CD8-positive, alpha-beta memory T cell (primary cell): ENCODE measurements at regions not wholly inside any gene's neighbourhood (a gene's known extent, or its start where the extent isn't known, plus 50 kb on each side); places are given as distances from the start of the nearest gene placed in this dataset.

Experiments used
- CTCF ChIA-PET: fragments of 350-600 bp; sonication (Branson Sonifier 250); formaldehyde crosslinking; loops from one replicate; lab custom pipeline; 2021; ENCODE audit warnings: antibody characterized with exemption; lab: Charles Lee
- POLR2A ChIA-PET: fragments of 350-600 bp; sonication (Branson Sonifier 250); formaldehyde crosslinking; loops from one replicate; lab custom pipeline; 2021; ENCODE audit warnings: antibody characterized with exemption; lab: Charles Lee
- DNase-seq, 5 donors: peaks; one replicate each; pipeline versions ENCODE4 v3.0.0 to v3.0.0-alpha.2; 2020 to 2022; ENCODE audit warnings: mixed read lengths in 1 of 5
- H3K27ac ChIP-seq: one replicate; pipeline ENCODE4 v1.7.0; 2013; ENCODE audit warnings: low read depth, mild to moderate bottlenecking, low read length, moderate library complexity
- H3K27me3 ChIP-seq: 2 replicates; pipeline ENCODE4 v1.7.0; 2013; ENCODE audit warnings: low read length, mild to moderate bottlenecking; ENCODE audit not compliant: insufficient read depth, poor library complexity, severe bottlenecking
- H3K36me3 ChIP-seq: 2 replicates; pipeline ENCODE4 v1.7.0; 2013; ENCODE audit warnings: mild to moderate bottlenecking, low read length, moderate library complexity; ENCODE audit not compliant: insufficient read depth
- H3K4me1 ChIP-seq: 2 replicates; pipeline ENCODE4 v1.7.0; 2013; ENCODE audit warnings: mild to moderate bottlenecking, low read length, moderate library complexity; ENCODE audit not compliant: insufficient read depth
- H3K4me3 ChIP-seq: 2 replicates; pipeline ENCODE4 v1.7.0; 2013; ENCODE audit warnings: mild to moderate bottlenecking, low read length
- H3K9me3 ChIP-seq: 2 replicates; pipeline ENCODE4 v1.7.0; 2013; ENCODE audit warnings: mild to moderate bottlenecking, low read length
- H3K27ac Mint-ChIP-seq, 8 donors: one replicate each; pipeline ENCODE4 v1.8.0; 2020 to 2021; ENCODE audit warnings: mixed read lengths in 8 of 8, mild to moderate bottlenecking in 6 of 8, inconsistent platforms in 3 of 8, moderate library complexity in 3 of 8
- H3K27me3 Mint-ChIP-seq, 2 donors: one replicate each; pipeline ENCODE4 v1.8.0; 2020 to 2021; ENCODE audit warnings: mixed read lengths in 2 of 2, mild to moderate bottlenecking in 1 of 2, moderate library complexity in 1 of 2
- H3K36me3 Mint-ChIP-seq, 3 donors: one replicate each; pipeline ENCODE4 v1.8.0; 2020 to 2021; ENCODE audit warnings: mixed read lengths in 3 of 3, inconsistent platforms in 1 of 3, mild to moderate bottlenecking in 1 of 3
- H3K4me1 Mint-ChIP-seq, 3 donors: one replicate each; pipeline ENCODE4 v1.8.0; 2020 to 2021; ENCODE audit warnings: mixed read lengths in 3 of 3, inconsistent platforms in 1 of 3, mild to moderate bottlenecking in 1 of 3
- H3K4me3 Mint-ChIP-seq, 7 donors: one replicate each; pipeline ENCODE4 v1.8.0; 2020 to 2021; ENCODE audit warnings: mixed read lengths in 7 of 7, mild to moderate bottlenecking in 6 of 7, moderate library complexity in 4 of 7, inconsistent platforms in 2 of 7
- H3K9me3 Mint-ChIP-seq, 5 donors: one replicate each; pipeline ENCODE4 v1.8.0; 2020 to 2022; ENCODE audit warnings: mixed read lengths in 5 of 5, mild to moderate bottlenecking in 3 of 5, moderate library complexity in 2 of 5, inconsistent platforms in 1 of 5

- Histone ChIP-seq H3K27ac (no peak overlapping the region), H3K4me1 (no peaks in the 10 kb centered on the region), H3K36me3 (no peaks in the 10 kb centered on the region), H3K9me3 (no peaks in the 10 kb centered on the region), H3K4me3 (no peak overlapping the region), H3K27me3 (no peaks in the 10 kb centered on the region)
- Mint-ChIP-seq H3K4me3 (no peak overlapping the region), H3K9me3 (peaks cover 4 to 14% (median 9%) of the 10 kb centered on the region in 5 donors), H3K27me3 (no peaks in the 10 kb centered on the region), H3K4me1 (no peaks in the 10 kb centered on the region), H3K36me3 (no peaks in the 10 kb centered on the region), H3K27ac (no peak overlapping the region)
- ChIA-PET POLR2A (no interaction called here), CTCF (no interaction called here)
- no peak for DNase-seq
Measured at GRCh38 chr4:19930742-19931141, 321.0 kb upstream of the SLIT2 start.

GRCh38 chr4:19927381-19927780 is 324.3 kb upstream of the SLIT2 start:
- no peak overlapping the region for H3K4me3 Mint-ChIP-seq
- no peaks in the 10 kb centered on the region for H3K4me1 Mint-ChIP-seq
- CTCF ChIA-PET: no interaction called here
- Histone ChIP-seq H3K9me3 (no peaks in the 10 kb centered on the region), H3K27me3 (no peaks in the 10 kb centered on the region), H3K4me1 (no peaks in the 10 kb centered on the region), H3K4me3 (no peak overlapping the region), H3K27ac (no peak overlapping the region), H3K36me3 (no peaks in the 10 kb centered on the region)
- no peak overlapping the region for H3K27ac Mint-ChIP-seq
- peaks cover 2 to 15% (median 6%) of the 10 kb centered on the region in 5 donors for H3K9me3 Mint-ChIP-seq
- no peaks in the 10 kb centered on the region for H3K36me3 Mint-ChIP-seq
- no peak for DNase-seq
- POLR2A ChIA-PET: no interaction called here
- H3K27me3 Mint-ChIP-seq: no peaks in the 10 kb centered on the region

GRCh38 chr4:19925516-19925915 is 326.2 kb upstream of the SLIT2 start:
- no peaks in the 10 kb centered on the region for H3K27me3 Mint-ChIP-seq
- H3K36me3 Mint-ChIP-seq: no peaks in the 10 kb centered on the region
- no peak overlapping the region for H3K4me3 Mint-ChIP-seq
- H3K27ac Mint-ChIP-seq: no peak overlapping the region
- DNase-seq: no peak
- Histone ChIP-seq H3K27me3 (no peaks in the 10 kb centered on the region), H3K4me3 (no peak overlapping the region), H3K27ac (no peak overlapping the region), H3K9me3 (no peaks in the 10 kb centered on the region), H3K4me1 (no peaks in the 10 kb centered on the region), H3K36me3 (no peaks in the 10 kb centered on the region)
- peaks cover 2 to 14% (median 6%) of the 10 kb centered on the region in 5 donors for H3K9me3 Mint-ChIP-seq
- ChIA-PET POLR2A (no interaction called here), CTCF (no interaction called here)
- H3K4me1 Mint-ChIP-seq: no peaks in the 10 kb centered on the region

- H3K27me3 Mint-ChIP-seq: no peaks in the 10 kb centered on the region
- ChIA-PET CTCF (no interaction called here), POLR2A (no interaction called here)
- no peaks in the 10 kb centered on the region for H3K4me1 ChIP-seq
- no peaks in the 10 kb centered on the region for H3K27me3 ChIP-seq
- no peak for DNase-seq
- no peaks in the 10 kb centered on the region for H3K4me1 Mint-ChIP-seq
- peaks cover 2 to 14% (median 6%) of the 10 kb centered on the region in 5 donors for H3K9me3 Mint-ChIP-seq
- H3K27ac Mint-ChIP-seq: no peak overlapping the region
- no peaks in the 10 kb centered on the region for H3K36me3 ChIP-seq
- no peaks in the 10 kb centered on the region for H3K9me3 ChIP-seq
- H3K27ac ChIP-seq: no peak overlapping the region
- H3K36me3 Mint-ChIP-seq: no peaks in the 10 kb centered on the region
- H3K4me3 Mint-ChIP-seq: no peak overlapping the region
- H3K4me3 ChIP-seq: no peak overlapping the region
Measured at GRCh38 chr4:19924761-19925160, 326.9 kb upstream of the SLIT2 start.

- POLR2A ChIA-PET: no interaction called here
Measured at GRCh38 chr4:19915276-19915675, 336.4 kb upstream of the SLIT2 start.

GRCh38 chr4:19913650-19914049 is 338.1 kb upstream of the SLIT2 start:
- Mint-ChIP-seq H3K9me3 (peaks cover 2 to 28% (median 23%) of the 10 kb centered on the region in 5 donors), H3K27me3 (no peaks in the 10 kb centered on the region), H3K4me3 (no peak overlapping the region), H3K27ac (no peak overlapping the region), H3K4me1 (no peaks in the 10 kb centered on the region), H3K36me3 (no peaks in the 10 kb centered on the region)
- Histone ChIP-seq H3K36me3 (no peaks in the 10 kb centered on the region), H3K4me1 (no peaks in the 10 kb centered on the region), H3K9me3 (no peaks in the 10 kb centered on the region), H3K27me3 (no peaks in the 10 kb centered on the region), H3K4me3 (no peak overlapping the region), H3K27ac (no peak overlapping the region)
- ChIA-PET POLR2A (no interaction called here), CTCF (no interaction called here)
- DNase-seq: no peak

More at GRCh38 chr4:19915276-19915675, 336.4 kb upstream of the SLIT2 start:
- Mint-ChIP-seq H3K27me3 (no peaks in the 10 kb centered on the region), H3K36me3 (no peaks in the 10 kb centered on the region), H3K4me3 (no peak overlapping the region), H3K4me1 (no peaks in the 10 kb centered on the region), H3K9me3 (peaks cover 2 to 33% (median 18%) of the 10 kb centered on the region in 5 donors), H3K27ac (no peak overlapping the region)
- CTCF ChIA-PET: no interaction called here
- no peaks in the 10 kb centered on the region for H3K36me3 ChIP-seq
- no peak overlapping the region for H3K27ac ChIP-seq
- H3K27me3 ChIP-seq: no peaks in the 10 kb centered on the region
- H3K9me3 ChIP-seq: no peaks in the 10 kb centered on the region
- H3K4me1 ChIP-seq: no peaks in the 10 kb centered on the region
- DNase-seq: no peak
- H3K4me3 ChIP-seq: no peak overlapping the region

GRCh38 chr4:19910861-19911525 is 340.7 kb upstream of the SLIT2 start:
- no peak overlapping the region for H3K27ac Mint-ChIP-seq
- no peaks in the 10 kb centered on the region for H3K36me3 Mint-ChIP-seq
- POLR2A ChIA-PET: no interaction called here
- peaks cover 4 to 23% (median 14%) of the 10 kb centered on the region in 5 donors for H3K9me3 Mint-ChIP-seq
- CTCF ChIA-PET: no interaction called here
- H3K4me1 Mint-ChIP-seq: no peaks in the 10 kb centered on the region
- H3K36me3 ChIP-seq: no peaks in the 10 kb centered on the region
- no peak for DNase-seq
- H3K27me3 ChIP-seq: no peaks in the 10 kb centered on the region
- no peak overlapping the region for H3K27ac ChIP-seq
- no peak overlapping the region for H3K4me3 ChIP-seq
- no peaks in the 10 kb centered on the region for H3K27me3 Mint-ChIP-seq
- no peaks in the 10 kb centered on the region for H3K9me3 ChIP-seq
- no peaks in the 10 kb centered on the region for H3K4me1 ChIP-seq
- no peak overlapping the region for H3K4me3 Mint-ChIP-seq

- DNase-seq: no peak
- Mint-ChIP-seq H3K9me3 (peaks cover 4 to 19% (median 5%) of the 10 kb centered on the region in 5 donors), H3K4me1 (no peaks in the 10 kb centered on the region), H3K4me3 (no peak overlapping the region), H3K27ac (no peak overlapping the region), H3K27me3 (no peaks in the 10 kb centered on the region), H3K36me3 (no peaks in the 10 kb centered on the region)
- Histone ChIP-seq H3K9me3 (no peaks in the 10 kb centered on the region), H3K4me3 (no peak overlapping the region), H3K27ac (no peak overlapping the region), H3K27me3 (no peaks in the 10 kb centered on the region), H3K36me3 (no peaks in the 10 kb centered on the region), H3K4me1 (no peaks in the 10 kb centered on the region)
- POLR2A ChIA-PET: no interaction called here
- CTCF ChIA-PET: no interaction called here
Measured at GRCh38 chr4:19905024-19905423, 346.7 kb upstream of the SLIT2 start.
